Ovary (tissue), 3 donors: ENCODE measurements at regions not wholly inside any gene's neighbourhood (a gene's known extent, or its start where the extent isn't known, plus 50 kb on each side); places are given as distances from the start of the nearest gene placed in this dataset.

Source experiments
- EP300 ChIP-seq: sonication (generic); formaldehyde crosslinking; IDR thresholded peaks from one replicate; pipeline ENCODE4 v1.6.1; 2017; ENCODE audit warnings: antibody characterized with exemption
- TF ChIP-seq, protein P1 (sequence below), 3 donors: fragments of 450-650 bp in 2 of 3; fragments of 200-600 bp in 1 of 3; IDR thresholded peaks; one replicate each; pipeline versions ENCODE4 v1.5.1 to v1.8.0; 2016 to 2022; ENCODE audit warnings: antibody characterized with exemption in 3 of 3, mild to moderate bottlenecking in 1 of 3
- donor health status: DM: no; HTN: no; CAD: no.

DNA sequence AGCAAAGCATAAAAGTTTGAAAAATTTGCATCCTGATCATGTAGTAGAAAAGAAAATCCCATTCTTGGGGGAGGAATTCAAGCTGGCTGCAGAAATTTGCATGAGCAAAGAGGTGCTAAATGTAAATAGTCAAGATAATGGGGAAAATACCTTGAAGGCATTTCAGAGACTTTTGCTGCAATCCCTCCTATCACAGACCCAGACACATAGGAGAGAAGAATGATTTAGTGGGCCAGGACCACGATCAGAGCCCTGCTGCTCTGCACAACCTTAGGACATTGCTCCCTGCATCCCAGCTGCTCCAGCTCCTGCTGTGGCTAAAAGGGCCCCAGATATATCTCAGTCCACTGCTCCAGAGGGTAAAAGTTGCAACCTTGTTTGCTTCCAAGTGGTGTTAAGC is 1439.7 kb upstream of the AGA start:
- TF ChIP-seq EP300 = no peak
- TF ChIP-seq, protein P1, sequence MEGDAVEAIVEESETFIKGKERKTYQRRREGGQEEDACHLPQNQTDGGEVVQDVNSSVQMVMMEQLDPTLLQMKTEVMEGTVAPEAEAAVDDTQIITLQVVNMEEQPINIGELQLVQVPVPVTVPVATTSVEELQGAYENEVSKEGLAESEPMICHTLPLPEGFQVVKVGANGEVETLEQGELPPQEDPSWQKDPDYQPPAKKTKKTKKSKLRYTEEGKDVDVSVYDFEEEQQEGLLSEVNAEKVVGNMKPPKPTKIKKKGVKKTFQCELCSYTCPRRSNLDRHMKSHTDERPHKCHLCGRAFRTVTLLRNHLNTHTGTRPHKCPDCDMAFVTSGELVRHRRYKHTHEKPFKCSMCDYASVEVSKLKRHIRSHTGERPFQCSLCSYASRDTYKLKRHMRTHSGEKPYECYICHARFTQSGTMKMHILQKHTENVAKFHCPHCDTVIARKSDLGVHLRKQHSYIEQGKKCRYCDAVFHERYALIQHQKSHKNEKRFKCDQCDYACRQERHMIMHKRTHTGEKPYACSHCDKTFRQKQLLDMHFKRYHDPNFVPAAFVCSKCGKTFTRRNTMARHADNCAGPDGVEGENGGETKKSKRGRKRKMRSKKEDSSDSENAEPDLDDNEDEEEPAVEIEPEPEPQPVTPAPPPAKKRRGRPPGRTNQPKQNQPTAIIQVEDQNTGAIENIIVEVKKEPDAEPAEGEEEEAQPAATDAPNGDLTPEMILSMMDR (IDR thresholded peaks at IDR 0.05) = no peak
